ENCODE measurements at regions not wholly inside any gene's neighbourhood (a gene's known extent, or its start where the extent isn't known, plus 50 kb on each side); places are given as distances from the start of the nearest gene placed in this dataset.

DNA sequence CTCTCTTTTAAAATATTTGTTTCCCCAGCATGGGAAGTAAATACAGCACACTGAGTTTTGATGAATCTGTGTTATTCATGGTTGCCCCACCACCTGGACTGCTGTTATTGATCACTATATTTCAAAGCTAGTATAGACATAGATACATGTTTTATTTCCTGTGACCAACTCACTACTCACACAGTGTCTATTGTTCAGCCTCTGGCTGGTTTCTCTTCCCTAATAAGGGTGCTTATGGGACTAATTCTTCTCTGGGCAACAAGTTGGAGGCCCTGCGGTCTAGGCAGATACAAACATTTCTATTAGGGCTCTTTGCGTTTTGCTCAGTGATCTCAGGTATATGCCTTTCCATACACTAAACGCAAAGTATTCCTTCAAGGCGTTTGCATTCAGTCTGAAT lies 1191.0 kb upstream of the TMEM132C start:
- no peak overlapping the region for H3K4me3 ChIP-seq (ENCODE audit: extremely low read depth in 1 of 4, insufficient read depth in 2 of 4, low read depth in 3 of 4, low read length in 4 of 4)
- H2BK15ac ChIP-seq (ENCODE audit: low read length), result no peak overlapping the region
- H4K8ac ChIP-seq (ENCODE audit: extremely low read depth, insufficient read depth, low read length), result no peak overlapping the region
- no peaks in the 10 kb centered on the region for H3K27me3 ChIP-seq (replicated peaks in 1 of 4; ENCODE audit: control insufficient read depth in 3 of 4, extremely low read depth in 1 of 4, insufficient read depth in 3 of 4, low read length in 3 of 4)
- POLR2A ChIA-PET (ENCODE audit: partially characterized antibody), result no interaction called here
- no peaks in the 10 kb centered on the region for H3K4me1 ChIP-seq (replicated peaks in 1 of 4; ENCODE audit: control insufficient read depth in 3 of 4, insufficient read depth in 4 of 4, low read length in 3 of 4)
- CTCF ChIA-PET (ENCODE audit: partially characterized antibody), result interaction anchor here (0.9 kb wide), 1 partner anchor 33 kb away, joined by 3 read pairs; no protein-coding TSS in a partner anchor
- H3K9me3 ChIP-seq (ENCODE audit: insufficient read depth in 2 of 2, low read depth in 1 of 2, low read length in 1 of 2), result peaks cover 0 to 4% of the 10 kb centered on the region in 2 experiments; a peak in 2 of 4 replicates
- no peak overlapping the region for H3K4ac ChIP-seq (replicated peaks; ENCODE audit: insufficient read length, low read depth, low read length)
- H2AK5ac ChIP-seq (ENCODE audit: low read depth, low read length), result no peak overlapping the region
- no peaks in the 10 kb centered on the region for H3K23me2 ChIP-seq (ENCODE audit: low read depth, low read length)
- no peak overlapping the region for H2AFZ ChIP-seq (ENCODE audit: low read length)
- no peaks in the 10 kb centered on the region for H3K79me1 ChIP-seq (ENCODE audit: low read depth, low read length)
- H2BK120ac ChIP-seq (replicated peaks; ENCODE audit: low read depth, low read length), result no peak overlapping the region
- DNase-seq (ENCODE audit: low read depth in 1 of 2, low spot score in 2 of 2) (no peak), FAIRE-seq (no peak)
- H3K79me2 ChIP-seq (ENCODE audit: control insufficient read depth in 1 of 2, insufficient read depth in 2 of 2, low read length in 2 of 2), result no peaks in the 10 kb centered on the region
- H3K36me3 ChIP-seq (ENCODE audit: control insufficient read depth in 2 of 4, insufficient read depth in 4 of 4, low read length in 3 of 4), result no peaks in the 10 kb centered on the region
- H2BK12ac ChIP-seq (ENCODE audit: low read depth, low read length), result no peak overlapping the region
- no peak overlapping the region for H3K14ac ChIP-seq (ENCODE audit: insufficient read length)
- H4K5ac ChIP-seq (ENCODE audit: insufficient read length, low read depth, low read length), result no peak overlapping the region
- H3K18ac ChIP-seq (ENCODE audit: extremely low read depth, low read length), result no peak overlapping the region
- H3K9ac ChIP-seq (replicated peaks in 1 of 4; ENCODE audit: extremely low read depth in 1 of 4, low read depth in 3 of 4, low read length in 3 of 4), result no peak overlapping the region
- H3K4me2 ChIP-seq (ENCODE audit: insufficient read depth in 1 of 2, low read depth in 2 of 2, low read length in 2 of 2), result no peak overlapping the region
- H3K56ac ChIP-seq (replicated peaks; ENCODE audit: insufficient read length, low read depth, low read length), result no peak overlapping the region
- H4K20me1 ChIP-seq (replicated peaks in 1 of 2; ENCODE audit: control insufficient read depth in 1 of 2, insufficient read depth in 2 of 2, low read length in 2 of 2), result no peaks in the 10 kb centered on the region
- TF ChIP-seq, protein P1, sequence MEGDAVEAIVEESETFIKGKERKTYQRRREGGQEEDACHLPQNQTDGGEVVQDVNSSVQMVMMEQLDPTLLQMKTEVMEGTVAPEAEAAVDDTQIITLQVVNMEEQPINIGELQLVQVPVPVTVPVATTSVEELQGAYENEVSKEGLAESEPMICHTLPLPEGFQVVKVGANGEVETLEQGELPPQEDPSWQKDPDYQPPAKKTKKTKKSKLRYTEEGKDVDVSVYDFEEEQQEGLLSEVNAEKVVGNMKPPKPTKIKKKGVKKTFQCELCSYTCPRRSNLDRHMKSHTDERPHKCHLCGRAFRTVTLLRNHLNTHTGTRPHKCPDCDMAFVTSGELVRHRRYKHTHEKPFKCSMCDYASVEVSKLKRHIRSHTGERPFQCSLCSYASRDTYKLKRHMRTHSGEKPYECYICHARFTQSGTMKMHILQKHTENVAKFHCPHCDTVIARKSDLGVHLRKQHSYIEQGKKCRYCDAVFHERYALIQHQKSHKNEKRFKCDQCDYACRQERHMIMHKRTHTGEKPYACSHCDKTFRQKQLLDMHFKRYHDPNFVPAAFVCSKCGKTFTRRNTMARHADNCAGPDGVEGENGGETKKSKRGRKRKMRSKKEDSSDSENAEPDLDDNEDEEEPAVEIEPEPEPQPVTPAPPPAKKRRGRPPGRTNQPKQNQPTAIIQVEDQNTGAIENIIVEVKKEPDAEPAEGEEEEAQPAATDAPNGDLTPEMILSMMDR (IDR thresholded peaks at IDR 0.05; ENCODE audit: control extremely low read depth in 1 of 3, insufficient read depth in 1 of 3, low read depth in 1 of 3, low read length in 3 of 3), result no peak
- TF ChIP-seq, protein P2, sequence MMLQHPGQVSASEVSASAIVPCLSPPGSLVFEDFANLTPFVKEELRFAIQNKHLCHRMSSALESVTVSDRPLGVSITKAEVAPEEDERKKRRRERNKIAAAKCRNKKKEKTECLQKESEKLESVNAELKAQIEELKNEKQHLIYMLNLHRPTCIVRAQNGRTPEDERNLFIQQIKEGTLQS (IDR thresholded peaks at IDR 0.05; ENCODE audit: insufficient read depth, low read depth, low read length), result no peak
- no peak for TF ChIP-seq RNF2 (IDR thresholded peaks at IDR 0.05; ENCODE audit: borderline replicate concordance, low read depth, low read length, missing control alignments, poor library complexity, severe bottlenecking)
- TF ChIP-seq, protein P3, sequence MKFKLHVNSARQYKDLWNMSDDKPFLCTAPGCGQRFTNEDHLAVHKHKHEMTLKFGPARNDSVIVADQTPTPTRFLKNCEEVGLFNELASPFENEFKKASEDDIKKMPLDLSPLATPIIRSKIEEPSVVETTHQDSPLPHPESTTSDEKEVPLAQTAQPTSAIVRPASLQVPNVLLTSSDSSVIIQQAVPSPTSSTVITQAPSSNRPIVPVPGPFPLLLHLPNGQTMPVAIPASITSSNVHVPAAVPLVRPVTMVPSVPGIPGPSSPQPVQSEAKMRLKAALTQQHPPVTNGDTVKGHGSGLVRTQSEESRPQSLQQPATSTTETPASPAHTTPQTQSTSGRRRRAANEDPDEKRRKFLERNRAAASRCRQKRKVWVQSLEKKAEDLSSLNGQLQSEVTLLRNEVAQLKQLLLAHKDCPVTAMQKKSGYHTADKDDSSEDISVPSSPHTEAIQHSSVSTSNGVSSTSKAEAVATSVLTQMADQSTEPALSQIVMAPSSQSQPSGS (IDR thresholded peaks at IDR 0.05; ENCODE audit: low read length), result no peak
- H2BK5ac ChIP-seq (ENCODE audit: low read depth, low read length), result no peak overlapping the region
- no peak overlapping the region for H3K27ac ChIP-seq (ENCODE audit: low read depth, low read length)
- WGBS, 2 experiments (ENCODE audit: extremely low coverage in 1 of 2, insufficient coverage in 1 of 2, insufficient read length in 1 of 2, insufficient replicate concordance in 2 of 2, low coverage in 1 of 2, low lambda C conversion rate in 2 of 2, missing lambda C conversion rate in 1 of 2), result 92% methylated on average over 4 of the region's 4 CpGs; no CpG with 5 or more reads in 1 of the 2 experiments
- no peak overlapping the region for H2BK20ac ChIP-seq (ENCODE audit: low read length)
- H4K91ac ChIP-seq (replicated peaks; ENCODE audit: insufficient read length, low read length), result no peak overlapping the region
- no peak overlapping the region for H3K23ac ChIP-seq (ENCODE audit: insufficient read length)
